HG03378 (cell line): ENCODE measurements at regions not wholly inside any gene's neighbourhood (a gene's known extent, or its start where the extent isn't known, plus 50 kb on each side); places are given as distances from the start of the nearest gene placed in this dataset.
"Not testable (repeated sequence)": the region's sequence is repeated elsewhere in the genome, so short reads cannot be mapped to it uniquely, and the experiment has no call there.

ENCODE experiments used
- ATAC-seq: cut with Tn5 transposase; IDR thresholded peaks from one replicate; pipeline ENCODE4 v1.9.1; 2021; ENCODE audit warnings: mild to moderate bottlenecking, moderate library complexity; ENCODE audit not compliant: unreplicated experiment

GRCh38 chr4:95779447-95779846 is 60.4 kb upstream of the PDHA2 start:
- no peak for ATAC-seq

DNA sequence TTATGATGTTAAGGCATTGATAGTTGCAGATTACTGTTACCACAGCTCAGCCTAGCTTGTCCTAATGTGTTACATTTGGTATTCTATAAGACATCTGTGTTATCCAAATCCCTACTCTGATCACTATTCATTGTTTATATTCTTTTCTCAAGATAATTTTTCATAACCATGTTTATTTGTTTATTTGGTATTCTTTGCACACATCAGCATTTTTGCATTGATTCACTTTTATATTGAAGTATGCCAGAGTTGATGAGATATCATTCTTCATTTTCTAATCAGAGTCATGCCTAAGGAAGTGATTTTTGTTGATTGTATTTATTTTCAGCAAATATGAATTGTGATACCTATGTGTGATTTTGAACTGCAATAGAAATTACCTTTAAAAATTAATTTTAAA is 61.2 kb upstream of the PDHA2 start:
- no peak for ATAC-seq

DNA sequence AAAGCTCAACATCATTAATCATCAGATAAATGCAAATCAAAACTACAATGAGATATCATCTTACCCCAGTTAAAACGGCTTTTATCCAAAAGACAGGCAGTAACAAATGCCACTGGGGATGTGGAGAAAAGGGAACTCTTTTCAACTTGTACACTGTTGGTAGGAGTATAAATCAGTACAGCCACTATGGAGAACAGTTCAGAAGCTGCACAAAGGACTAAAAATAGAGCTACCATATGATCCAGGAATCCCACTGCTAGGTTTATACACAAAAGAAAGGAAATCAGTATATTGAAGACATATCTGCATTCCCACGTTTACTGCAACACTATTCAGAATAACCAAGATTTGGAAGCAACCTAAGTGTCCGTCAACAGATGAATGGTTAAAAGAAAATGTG is 69.3 kb upstream of the PDHA2 start:
- ATAC-seq: not testable (repeated sequence)

- ATAC-seq: no peak
Observed at GRCh38 chr4:95764961-95765360, 74.9 kb upstream of the PDHA2 start.

DNA sequence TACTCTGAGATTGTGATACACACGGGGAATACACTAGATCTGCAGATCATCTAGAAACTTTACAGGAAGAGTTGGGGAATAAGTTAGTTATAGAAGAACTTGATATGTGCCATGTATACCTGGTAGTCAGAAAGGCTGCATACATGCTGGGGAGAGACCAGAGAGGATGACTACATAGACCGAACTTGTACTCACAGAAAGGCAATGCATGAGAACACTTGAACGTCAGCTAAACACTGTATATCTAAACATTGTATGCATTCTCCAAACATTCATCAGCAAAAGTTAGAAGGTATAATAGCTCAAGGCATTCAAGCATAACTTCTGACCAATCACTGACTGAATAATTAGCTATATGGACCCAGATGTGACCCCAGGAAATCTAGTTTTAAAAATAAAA is 78.0 kb upstream of the PDHA2 start:
- ATAC-seq: no peak

DNA sequence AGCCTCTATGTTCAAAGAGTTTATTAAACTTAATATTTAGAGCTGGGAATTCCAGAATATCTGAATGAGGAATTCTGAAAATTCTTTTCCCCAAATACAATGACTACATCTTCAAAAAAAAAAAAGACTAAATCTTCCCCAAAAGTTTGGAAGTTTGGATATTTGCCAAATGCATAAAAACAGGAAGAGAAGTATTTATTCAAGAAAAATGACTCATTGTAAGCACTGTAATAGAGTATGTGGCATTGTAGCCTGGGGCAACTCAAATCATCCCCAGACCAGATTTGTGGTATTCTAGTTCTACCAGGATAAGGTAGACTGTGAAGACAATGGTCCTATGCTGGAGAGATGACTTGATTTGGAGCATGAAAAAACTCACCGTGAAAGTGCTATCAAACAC is 78.5 kb upstream of the PDHA2 start:
- ATAC-seq: no peak

DNA sequence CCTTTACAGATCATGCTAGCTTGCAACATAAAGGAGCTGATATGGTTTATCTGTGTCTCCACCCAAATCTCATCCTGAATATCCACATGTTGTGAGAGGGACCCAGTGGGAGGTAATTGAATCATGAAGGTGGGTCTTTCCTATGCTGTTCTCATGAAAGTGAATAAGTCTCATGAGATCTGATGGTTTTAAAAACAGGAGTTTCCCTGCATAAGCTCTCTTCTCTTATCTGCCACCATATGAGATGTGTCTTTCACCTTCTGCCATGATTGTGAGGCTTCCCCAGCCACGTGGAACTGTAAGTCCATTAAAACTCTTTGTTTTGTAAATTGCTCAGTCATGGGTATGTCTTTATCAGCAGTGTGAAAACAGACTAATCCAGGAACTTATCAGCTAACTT is 79.2 kb upstream of the PDHA2 start:
- ATAC-seq: not testable (repeated sequence)

- ATAC-seq: no peak
Observed at GRCh38 chr4:95758001-95758400, 81.9 kb upstream of the PDHA2 start.

- no peak for ATAC-seq
Observed at GRCh38 chr4:95754667-95755066, 85.2 kb upstream of the PDHA2 start.

- no peak for ATAC-seq
Observed at GRCh38 chr4:95749204-95749603, 90.7 kb upstream of the PDHA2 start.

DNA sequence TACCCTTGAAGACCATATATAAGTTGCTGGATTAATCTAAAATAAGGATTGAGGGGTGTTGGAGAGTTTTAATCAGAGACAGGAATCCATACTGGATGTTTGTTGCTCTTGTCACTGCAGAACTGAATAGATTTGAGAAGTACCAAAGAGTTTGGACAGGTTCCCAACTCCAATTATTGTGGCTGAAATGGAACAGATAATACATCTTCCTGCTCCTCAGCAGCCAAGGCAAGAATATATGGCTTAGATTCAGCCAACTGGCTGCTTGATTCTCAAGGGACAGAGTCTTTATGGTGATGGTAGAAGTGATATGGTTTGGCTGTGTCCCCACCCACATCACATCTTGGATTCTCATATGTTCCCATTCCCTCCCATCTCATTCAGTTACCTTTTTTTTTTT is 97.0 kb upstream of the PDHA2 start:
- no peak for ATAC-seq

GRCh38 chr4:95742179-95742578 is 97.7 kb upstream of the PDHA2 start:
- no peak for ATAC-seq

DNA sequence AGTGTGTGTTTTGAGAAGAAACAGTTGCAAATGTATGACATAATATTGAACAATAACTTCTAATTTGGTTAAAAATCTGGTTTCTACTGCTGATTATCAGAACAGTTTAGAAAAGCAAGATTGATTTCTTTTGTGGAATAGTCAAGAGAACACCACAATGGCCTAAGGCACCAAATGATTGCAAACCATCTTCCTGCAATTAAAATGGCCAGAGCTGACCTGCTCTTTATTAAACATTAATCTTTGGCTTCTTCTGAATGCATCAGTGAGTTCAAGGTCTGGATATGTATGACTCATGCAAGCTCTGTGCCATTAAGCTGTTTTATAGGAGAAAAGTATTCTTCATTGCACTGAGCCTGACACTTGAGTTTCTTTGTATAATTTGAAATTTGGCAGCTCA is 107.8 kb upstream of the PDHA2 start:
- no peak for ATAC-seq

DNA sequence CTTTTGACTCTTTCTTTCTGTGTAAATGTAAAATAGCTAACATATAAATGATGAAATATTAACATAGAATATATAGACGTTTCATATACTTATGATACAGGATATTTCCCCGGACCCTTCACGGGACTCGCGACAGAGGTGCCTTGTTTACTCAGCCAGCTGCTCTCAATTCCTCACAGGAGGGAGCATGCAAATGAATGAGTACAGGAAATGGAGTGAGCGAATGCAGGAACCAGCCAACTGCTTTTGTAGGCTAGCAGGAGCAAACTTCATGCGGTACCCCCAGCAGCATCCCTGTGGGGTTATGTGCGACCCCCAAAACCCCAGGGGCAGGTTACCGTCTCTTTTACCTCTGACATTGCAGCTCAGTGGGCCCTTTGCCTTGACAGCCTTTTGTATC is 110.3 kb upstream of the PDHA2 start:
- no peak for ATAC-seq

GRCh38 chr4:95728145-95728544 is 111.7 kb upstream of the PDHA2 start:
- no peak for ATAC-seq

DNA sequence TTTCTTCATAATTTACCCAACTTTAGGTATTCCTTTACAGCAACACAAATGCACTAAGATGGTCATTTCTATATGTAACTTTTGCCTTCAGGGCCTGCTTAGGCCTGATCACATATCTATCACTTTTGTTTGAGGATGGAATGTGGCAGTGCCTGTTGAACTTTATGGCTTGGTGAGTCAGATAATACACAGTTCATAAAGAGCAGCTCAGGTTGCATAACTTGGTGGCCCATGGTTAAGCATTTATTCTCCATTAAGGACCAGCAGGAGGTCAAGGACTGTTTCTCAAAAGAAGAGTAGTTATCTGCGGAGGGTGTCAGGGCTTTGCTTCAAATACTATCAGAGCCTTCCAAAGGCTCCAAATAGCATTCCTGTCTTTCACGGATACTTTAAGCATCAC is 124.1 kb upstream of the PDHA2 start:
- no peak for ATAC-seq

GRCh38 chr4:95714571-95714970 is 125.3 kb upstream of the PDHA2 start:
- ATAC-seq: no peak

GRCh38 chr4:95705323-95705722 is 134.6 kb upstream of the PDHA2 start:
- ATAC-seq: no peak

- no peak for ATAC-seq
Observed at GRCh38 chr4:95701500-95702170, 138.3 kb upstream of the PDHA2 start.

DNA sequence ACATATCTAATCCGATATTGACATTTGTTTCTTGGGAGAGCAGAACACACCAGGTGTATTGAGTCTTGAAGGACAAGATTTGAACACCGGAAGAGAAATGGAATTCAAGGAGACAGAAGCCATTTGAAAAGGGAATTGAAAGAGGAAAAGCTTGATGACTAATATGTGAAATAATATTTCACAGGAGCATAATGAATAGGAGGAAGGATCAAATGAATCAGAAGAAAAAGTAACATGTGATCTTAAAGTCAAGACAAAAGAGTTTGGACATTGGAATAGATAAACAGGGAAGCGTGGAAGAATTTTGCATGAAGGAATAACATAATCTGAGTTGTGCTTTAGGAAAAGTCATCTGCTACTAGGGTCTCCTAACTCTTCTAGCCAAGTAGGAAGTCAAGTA is 145.5 kb upstream of the PDHA2 start:
- ATAC-seq: no peak

DNA sequence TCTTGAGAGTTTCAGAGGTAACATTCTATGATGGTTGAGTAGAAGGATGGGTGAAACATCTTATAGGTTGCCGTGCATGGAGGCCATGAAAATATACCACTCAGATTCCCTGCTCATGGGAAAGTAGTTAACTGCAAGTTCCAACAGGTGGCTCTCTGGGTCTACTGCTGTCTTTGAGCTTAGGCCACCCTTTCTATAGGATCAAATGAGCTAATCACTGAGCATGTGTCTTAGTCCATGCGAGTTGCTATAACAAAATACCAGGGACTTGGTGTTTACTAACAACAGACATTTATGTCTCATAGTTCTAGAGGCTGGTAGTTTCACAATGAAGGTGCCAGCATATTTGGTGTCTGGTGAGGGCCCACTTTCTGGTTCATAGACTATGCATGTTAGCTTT is 144.8 kb upstream of the UNC5C start:
- ATAC-seq: no peak

DNA sequence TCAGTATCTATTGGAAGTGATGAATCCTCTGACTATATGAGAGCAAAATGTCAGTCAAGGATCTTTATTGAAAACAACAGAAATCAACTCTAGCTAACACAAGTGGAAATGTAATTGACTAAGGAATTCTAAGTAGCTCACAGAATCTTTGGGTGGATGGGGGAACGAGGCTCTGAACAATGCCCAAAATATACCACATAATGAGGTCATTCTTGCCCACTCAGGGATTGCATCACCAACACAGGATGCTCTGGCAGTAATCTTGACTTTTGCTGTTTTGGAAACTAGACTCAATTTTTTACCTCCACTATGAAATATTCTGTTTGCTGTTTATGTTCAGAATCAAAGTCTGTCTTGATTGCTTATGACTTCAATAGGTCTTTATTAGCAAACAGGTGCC is 127.4 kb upstream of the UNC5C start:
- no peak for ATAC-seq

DNA sequence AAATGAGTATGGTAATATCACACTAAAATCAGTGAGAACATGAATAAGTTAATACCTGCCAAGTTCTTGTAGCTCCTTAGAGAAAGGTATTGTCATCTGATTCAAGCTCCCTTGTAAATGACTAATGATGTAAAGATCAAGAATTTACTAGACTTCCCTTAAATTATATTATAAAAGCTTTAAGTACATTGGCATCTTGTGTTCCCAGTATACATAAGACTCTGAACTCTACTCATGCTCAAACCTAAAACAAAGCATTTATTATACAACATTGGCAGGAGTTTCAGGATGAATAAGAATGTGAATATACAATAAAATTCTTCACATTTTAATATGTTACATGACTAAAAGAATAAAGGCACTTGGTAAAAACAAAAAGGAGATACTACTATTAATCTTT is 126.8 kb upstream of the UNC5C start:
- no peak for ATAC-seq
